NCI-H69 (cell line): ENCODE measurements at regions not wholly inside any gene's neighbourhood (a gene's known extent, or its start where the extent isn't known, plus 50 kb on each side); places are given as distances from the start of the nearest gene placed in this dataset.
"Not testable (repeated sequence)": the region's sequence is repeated elsewhere in the genome, so short reads cannot be mapped to it uniquely, and the experiment has no call there.

Experiments
- DNase-seq: peaks from one replicate; lab custom pipeline; 2025; lab: John Stamatoyannopoulos, UW

GRCh38 chr18:23311351-23312121 lies 141.6 kb upstream of the RIOK3 start:
- no peak for DNase-seq

- DNase-seq: no peak
Observed at GRCh38 chr18:23313379-23313778, 139.7 kb upstream of the RIOK3 start.

- no peak for DNase-seq
Observed at GRCh38 chr18:23314672-23315071, 138.4 kb upstream of the RIOK3 start.

GRCh38 chr18:23316316-23316715 lies 136.8 kb upstream of the RIOK3 start:
- no peak for DNase-seq

GRCh38 chr18:23316988-23317387 lies 136.1 kb upstream of the RIOK3 start:
- no peak for DNase-seq

GRCh38 chr18:23317975-23318675 lies 135.0 kb upstream of the RIOK3 start:
- DNase-seq: no peak

- DNase-seq: no peak
Observed at GRCh38 chr18:23320709-23321236, 132.3 kb upstream of the RIOK3 start.

- no peak for DNase-seq
Observed at GRCh38 chr18:23321996-23322395, 131.1 kb upstream of the RIOK3 start.

- no peak for DNase-seq
Observed at GRCh38 chr18:23324056-23324811, 128.9 kb upstream of the RIOK3 start.

- no peak for DNase-seq
Observed at GRCh38 chr18:23324861-23325260, 128.2 kb upstream of the RIOK3 start.

GRCh38 chr18:23329671-23330070 lies 123.4 kb upstream of the RIOK3 start:
- DNase-seq: not testable (repeated sequence)

- DNase-seq: no peak
Observed at GRCh38 chr18:23330423-23330822, 122.7 kb upstream of the RIOK3 start.

GRCh38 chr18:23331091-23331920 lies 121.8 kb upstream of the RIOK3 start:
- no peak for DNase-seq

GRCh38 chr18:23332356-23332755 lies 120.7 kb upstream of the RIOK3 start:
- no peak for DNase-seq

GRCh38 chr18:23333827-23334226 lies 119.3 kb upstream of the RIOK3 start:
- DNase-seq: no peak

GRCh38 chr18:23334569-23334968 lies 118.5 kb upstream of the RIOK3 start:
- DNase-seq: no peak

- no peak for DNase-seq
Observed at GRCh38 chr18:23336101-23336500, 117.0 kb upstream of the RIOK3 start.

GRCh38 chr18:23337599-23338444 lies 115.3 kb upstream of the RIOK3 start:
- peak; percentile 99 for DNase-seq

- DNase-seq: peak; percentile 43
Observed at GRCh38 chr18:23340661-23341060, 112.4 kb upstream of the RIOK3 start.

- no peak for DNase-seq
Observed at GRCh38 chr18:23341383-23341782, 111.7 kb upstream of the RIOK3 start.

- no peak for DNase-seq
Observed at GRCh38 chr18:23341983-23342382, 111.1 kb upstream of the RIOK3 start.
